Vagina (tissue), 2 donors: ENCODE measurements at regions not wholly inside any gene's neighbourhood (a gene's known extent, or its start where the extent isn't known, plus 50 kb on each side); places are given as distances from the start of the nearest gene placed in this dataset.
A peak's percentile ranks its signal among the peaks of the same experiment; 100 is the strongest.

Experiments used
- DNase-seq, 2 donors: peaks; one replicate each; pipeline ENCODE4 v3.0.0-alpha.2; 2017; ENCODE audit errors: extremely low spot score in 2 of 2
- H3K27ac ChIP-seq: fragments of 200-600 bp; sonication (generic); one replicate; pipeline ENCODE4 v1.5.1; 2019
- H3K27me3 ChIP-seq: fragments of 200-600 bp; sonication (generic); one replicate; pipeline ENCODE4 v1.5.1; 2019
- H3K36me3 ChIP-seq, 2 donors: fragments of 200-600 bp; sonication (generic); one replicate each; pipeline ENCODE4 v1.5.1; 2017 to 2019
- H3K4me1 ChIP-seq: fragments of 200-600 bp; sonication (generic); one replicate; pipeline ENCODE4 v1.5.1; 2019
- H3K4me3 ChIP-seq, 2 donors: fragments of 200-600 bp; sonication (generic); 1 replicate in 1 of 2; 2 replicates in 1 of 2; pipeline ENCODE4 v1.5.1; 2016 to 2019
- H3K9me3 ChIP-seq: fragments of 200-600 bp; sonication (generic); one replicate; pipeline ENCODE4 v1.5.1; 2019
- CTCF ChIP-seq, 3 experiments: fragments of 450-650 bp in 2 of 3; fragments of 200-600 bp in 1 of 3; sonication (generic) in 1 of 3; IDR thresholded peaks; one replicate each; pipeline ENCODE4 v1.5.1; 2017 to 2019; ENCODE audit warnings: antibody characterized with exemption in 3 of 3, mild to moderate bottlenecking in 2 of 3, moderate library complexity in 2 of 3
- POLR2A ChIP-seq, 2 donors: fragments of 450-650 bp; IDR thresholded peaks; one replicate each; pipeline ENCODE4 v1.6.1; 2017; ENCODE audit warnings: antibody characterized with exemption in 2 of 2, mild to moderate bottlenecking in 2 of 2, moderate library complexity in 2 of 2
- POLR2AphosphoS5 ChIP-seq, 2 donors: sonication (generic); formaldehyde crosslinking; IDR thresholded peaks; one replicate each; pipeline ENCODE4 v1.9.0; 2017; ENCODE audit warnings: antibody characterized with exemption in 2 of 2, mild to moderate bottlenecking in 2 of 2, low read depth in 1 of 2; ENCODE audit not compliant: insufficient read depth in 1 of 2
- intact Hi-C: fragments of 100-400 bp; cut with DNase I; formaldehyde crosslinking; loops from one replicate; pipeline ENCODE4 v1.15.1; 2023

GRCh38 chr10:131571346-131571745 lies 259.8 kb upstream of the TCERG1L start:
- intact Hi-C loops = no loop called here
- TF ChIP-seq CTCF (IDR thresholded peaks at IDR 0.05) = no peak
- TF ChIP-seq POLR2A (IDR thresholded peaks at IDR 0.05) = no peak
- TF ChIP-seq POLR2AphosphoS5 (IDR thresholded peaks at IDR 0.05; ENCODE audit: insufficient read depth in 1 of 2, low read depth in 1 of 2) = no peak
- no peaks in the 10 kb centered on the region for H3K36me3 ChIP-seq
- H3K9me3 ChIP-seq = no peaks in the 10 kb centered on the region
- no peak overlapping the region for H3K27ac ChIP-seq
- no peaks in the 10 kb centered on the region for H3K4me1 ChIP-seq
- no peaks in the 10 kb centered on the region for H3K27me3 ChIP-seq
- peak in 1 of 2 donors; percentile 49 for DNase-seq
- H3K4me3 ChIP-seq = no peak overlapping the region

- H3K9me3 ChIP-seq = no peaks in the 10 kb centered on the region
- H3K36me3 ChIP-seq = no peaks in the 10 kb centered on the region
- no peaks in the 10 kb centered on the region for H3K27me3 ChIP-seq
- intact Hi-C loops = no loop called here
- DNase-seq = peak in 1 of 2 donors; percentile 58
- TF ChIP-seq POLR2AphosphoS5 (IDR thresholded peaks at IDR 0.05; ENCODE audit: insufficient read depth in 1 of 2, low read depth in 1 of 2) (no peak), CTCF (IDR thresholded peaks at IDR 0.05) (no peak), POLR2A (IDR thresholded peaks at IDR 0.05) (no peak)
- no peak overlapping the region for H3K27ac ChIP-seq
- H3K4me3 ChIP-seq = no peak overlapping the region
- no peaks in the 10 kb centered on the region for H3K4me1 ChIP-seq
Observed at GRCh38 chr10:131571865-131572264, 260.3 kb upstream of the TCERG1L start.

GRCh38 chr10:131573256-131573655 lies 261.7 kb upstream of the TCERG1L start:
- no peak for TF ChIP-seq CTCF (IDR thresholded peaks at IDR 0.05)
- no peak for TF ChIP-seq POLR2AphosphoS5 (IDR thresholded peaks at IDR 0.05; ENCODE audit: insufficient read depth in 1 of 2, low read depth in 1 of 2)
- TF ChIP-seq POLR2A (IDR thresholded peaks at IDR 0.05) = no peak
- Histone ChIP-seq H3K27me3 (no peaks in the 10 kb centered on the region), H3K27ac (no peak overlapping the region), H3K36me3 (no peaks in the 10 kb centered on the region), H3K4me3 (no peak overlapping the region), H3K4me1 (no peaks in the 10 kb centered on the region), H3K9me3 (no peaks in the 10 kb centered on the region)
- DNase-seq = no peak
- intact Hi-C loops = no loop called here

- TF ChIP-seq CTCF (IDR thresholded peaks at IDR 0.05) (no peak), POLR2A (IDR thresholded peaks at IDR 0.05) (no peak), POLR2AphosphoS5 (IDR thresholded peaks at IDR 0.05; ENCODE audit: insufficient read depth in 1 of 2, low read depth in 1 of 2) (no peak)
- Histone ChIP-seq H3K27ac (no peak overlapping the region), H3K9me3 (no peaks in the 10 kb centered on the region), H3K4me1 (no peaks in the 10 kb centered on the region), H3K4me3 (no peak overlapping the region), H3K27me3 (no peaks in the 10 kb centered on the region), H3K36me3 (no peaks in the 10 kb centered on the region)
- DNase-seq = peak in 1 of 2 donors; percentile 87
- intact Hi-C loops = no loop called here
Observed at GRCh38 chr10:131573707-131574106, 262.2 kb upstream of the TCERG1L start.

- intact Hi-C loops = no loop called here
- DNase-seq = peak in 1 of 2 donors; percentile 56
- no peaks in the 10 kb centered on the region for H3K27me3 ChIP-seq
- no peak for TF ChIP-seq POLR2A (IDR thresholded peaks at IDR 0.05)
- no peak for TF ChIP-seq POLR2AphosphoS5 (IDR thresholded peaks at IDR 0.05; ENCODE audit: insufficient read depth in 1 of 2, low read depth in 1 of 2)
- no peak for TF ChIP-seq CTCF (IDR thresholded peaks at IDR 0.05)
- H3K4me1 ChIP-seq = no peaks in the 10 kb centered on the region
- H3K9me3 ChIP-seq = no peaks in the 10 kb centered on the region
- no peak overlapping the region for H3K4me3 ChIP-seq
- H3K36me3 ChIP-seq = no peaks in the 10 kb centered on the region
- H3K27ac ChIP-seq = no peak overlapping the region
Observed at GRCh38 chr10:131574363-131574706, 262.8 kb upstream of the TCERG1L start.
